Dermis microvascular lymphatic vessel endothelial cell (primary cell): ENCODE measurements at regions not wholly inside any gene's neighbourhood (a gene's known extent, or its start where the extent isn't known, plus 50 kb on each side); places are given as distances from the start of the nearest gene placed in this dataset.

Experiments
- DNase-seq, 2 donors: peaks; one replicate each; pipeline versions ENCODE4 v3.0.0 to v3.0.0-alpha.2; 2010; ENCODE audit warnings: low read depth in 2 of 2

GRCh38 chr2:104523921-104524320, 330.0 kb upstream of the POU3F3 start:
- DNase-seq, result no peak

GRCh38 chr2:104528101-104528500, 325.8 kb upstream of the POU3F3 start:
- no peak for DNase-seq

DNA sequence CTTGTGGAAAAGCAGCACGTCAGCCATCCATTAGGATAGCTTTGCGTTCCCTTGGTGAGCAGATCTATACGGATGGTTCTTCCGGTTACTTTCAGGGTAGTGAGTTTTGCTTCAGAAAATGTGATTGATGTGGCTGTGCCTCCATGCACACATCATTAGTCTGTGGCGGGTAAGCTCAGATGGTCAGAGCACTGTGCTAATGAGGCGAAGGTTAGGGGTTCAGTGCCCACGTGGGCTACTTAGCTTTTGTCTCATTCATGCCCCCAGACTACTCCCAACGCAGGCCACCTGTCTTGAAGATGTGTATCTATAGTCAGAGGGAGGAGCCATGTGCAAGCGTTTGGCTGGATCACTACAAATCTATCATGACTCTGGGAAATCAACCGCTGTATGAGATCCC, 322.8 kb upstream of the POU3F3 start:
- DNase-seq, result no peak

DNA sequence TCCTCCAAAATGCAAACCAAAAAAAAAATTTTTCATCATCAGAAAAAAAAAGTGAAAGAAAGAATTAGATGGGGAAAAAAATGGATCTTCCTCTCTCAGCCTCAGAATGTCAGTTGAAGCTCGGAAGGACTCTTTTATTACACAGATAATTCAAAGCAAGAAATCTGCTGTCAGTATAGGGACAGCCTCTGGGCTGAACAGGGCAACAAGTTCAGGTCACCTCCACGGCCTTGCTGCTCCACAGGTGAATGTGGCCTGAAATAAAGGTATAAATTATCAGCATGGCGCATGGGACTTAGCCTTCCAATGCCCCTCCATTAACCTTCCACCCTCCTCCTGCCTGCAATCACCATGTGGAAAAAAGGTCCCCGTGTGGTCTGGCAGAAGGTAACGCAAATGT, 316.8 kb upstream of the POU3F3 start:
- DNase-seq, result no peak

DNA sequence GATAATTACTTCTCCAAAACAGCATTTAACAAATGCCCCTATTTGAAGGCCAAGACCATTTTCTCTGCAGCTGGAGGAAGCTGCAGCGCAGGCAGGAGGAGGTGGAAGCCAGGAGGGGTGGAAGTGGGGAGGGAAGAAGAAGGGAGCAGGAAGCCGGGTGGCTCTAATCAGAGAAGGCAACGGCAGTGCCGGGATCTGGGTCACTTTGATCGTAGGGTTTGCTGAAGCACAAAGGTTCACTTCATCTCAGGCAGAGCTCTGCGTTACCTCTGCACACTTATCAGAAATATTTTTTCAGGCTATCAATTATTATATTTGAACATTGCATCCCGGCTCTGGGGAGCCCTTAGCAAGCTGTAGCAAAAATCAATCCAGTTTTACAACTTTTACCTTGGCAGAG, 315.8 kb upstream of the POU3F3 start:
- DNase-seq, result no peak

- DNase-seq, result no peak
These were observed 314.3 kb upstream of the POU3F3 start for GRCh38 chr2:104539649-104540048.

DNA sequence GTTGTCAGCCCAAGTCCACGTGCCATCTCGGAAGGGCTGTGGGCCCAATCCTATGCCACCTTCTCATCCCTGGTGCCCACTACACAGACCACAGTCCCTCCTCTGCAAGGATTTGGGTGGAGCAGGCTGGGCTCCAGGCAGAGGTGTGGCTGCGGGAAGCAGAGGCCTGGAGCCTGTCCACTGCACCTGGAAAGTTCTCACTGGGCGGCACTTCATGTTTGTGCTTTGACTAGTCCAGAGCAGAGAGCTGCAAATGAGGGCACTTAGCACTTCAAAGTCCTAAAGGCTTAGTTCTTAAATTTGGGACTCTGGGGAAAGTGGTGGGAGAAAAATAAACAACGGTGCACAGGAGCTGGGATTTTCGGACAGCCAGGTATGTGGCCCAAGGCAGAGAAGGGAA, 308.9 kb upstream of the POU3F3 start:
- no peak for DNase-seq

DNA sequence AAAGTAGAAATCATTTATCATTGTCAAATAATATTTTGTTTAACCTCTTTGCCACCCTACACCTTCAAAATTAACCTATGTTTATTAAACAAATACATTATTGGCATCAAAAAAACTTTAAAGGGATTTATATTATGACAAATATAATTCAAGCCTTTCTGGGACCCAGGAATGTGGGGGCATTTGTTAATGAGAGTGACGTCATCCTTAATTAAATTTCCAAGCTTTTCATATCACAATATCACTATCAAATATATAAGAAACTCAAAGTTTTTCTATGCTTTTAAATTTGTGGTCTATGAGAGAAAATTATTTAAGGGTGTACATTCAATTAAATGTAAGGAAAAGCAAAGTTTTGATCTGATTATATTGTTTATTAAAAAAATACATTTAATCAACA, 307.4 kb upstream of the POU3F3 start:
- DNase-seq, result no peak

GRCh38 chr2:104547221-104547620, 306.7 kb upstream of the POU3F3 start:
- DNase-seq, result no peak

DNA sequence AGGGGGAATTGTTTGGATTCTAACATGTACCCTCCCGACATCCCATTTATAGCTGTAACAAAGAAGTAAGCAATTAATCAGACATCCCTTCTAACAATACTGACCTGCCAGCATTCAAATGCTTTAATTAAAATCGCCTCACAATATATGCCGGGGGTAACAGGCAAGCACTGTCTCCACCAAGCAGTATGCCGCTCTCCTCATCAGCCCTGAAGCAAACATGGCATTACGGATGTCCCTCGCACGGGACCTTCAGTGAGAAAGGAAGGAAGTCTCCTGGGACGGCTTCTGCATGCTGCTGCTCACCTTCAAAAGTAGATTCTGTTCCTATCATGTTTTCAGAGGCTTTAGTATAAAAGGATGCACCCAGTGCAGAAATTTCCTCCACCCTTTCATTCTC, 292.7 kb upstream of the POU3F3 start:
- DNase-seq, result no peak

DNA sequence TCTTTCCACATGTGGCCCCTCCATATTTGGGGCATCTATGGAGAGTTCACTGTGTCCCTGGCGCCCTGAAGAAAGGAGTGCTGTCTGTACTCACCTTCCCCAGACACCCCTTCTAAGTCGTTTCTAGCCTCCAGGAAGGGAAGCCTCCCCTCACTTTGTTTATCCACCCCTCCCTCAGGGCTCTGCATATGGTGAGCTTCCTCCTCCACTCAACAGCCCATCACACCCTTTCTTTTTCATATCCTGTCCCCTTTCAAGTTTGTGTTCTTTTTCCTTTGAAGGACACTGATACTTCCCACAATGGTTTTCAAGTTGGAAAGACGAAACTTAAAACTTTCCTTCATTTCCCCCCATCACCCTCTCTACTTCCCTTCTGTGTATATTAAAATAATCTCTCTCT, 291.4 kb upstream of the POU3F3 start:
- no peak for DNase-seq

GRCh38 chr2:104563398-104563996, 290.4 kb upstream of the POU3F3 start:
- DNase-seq, result no peak

DNA sequence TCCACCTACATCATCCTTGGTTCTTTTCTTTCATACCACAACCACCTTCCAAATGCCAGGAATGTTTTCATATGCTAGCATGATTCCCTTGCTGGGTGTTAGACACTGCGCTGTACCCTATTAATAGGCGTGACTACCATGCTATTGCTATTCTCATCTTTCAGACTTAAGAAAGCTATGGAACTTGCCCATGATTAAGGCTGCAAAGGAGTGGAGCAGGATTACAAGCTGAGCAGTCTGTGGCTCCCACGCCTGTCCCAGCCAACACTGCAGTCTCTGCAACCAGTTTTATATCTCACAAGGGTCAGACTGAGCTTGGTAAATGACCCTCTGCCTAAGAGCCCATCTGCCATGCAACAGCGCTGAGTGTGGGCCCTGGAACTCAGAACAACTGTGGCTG, 285.7 kb upstream of the POU3F3 start:
- no peak for DNase-seq

GRCh38 chr2:104570259-104570658, 283.7 kb upstream of the POU3F3 start:
- DNase-seq, result no peak

DNA sequence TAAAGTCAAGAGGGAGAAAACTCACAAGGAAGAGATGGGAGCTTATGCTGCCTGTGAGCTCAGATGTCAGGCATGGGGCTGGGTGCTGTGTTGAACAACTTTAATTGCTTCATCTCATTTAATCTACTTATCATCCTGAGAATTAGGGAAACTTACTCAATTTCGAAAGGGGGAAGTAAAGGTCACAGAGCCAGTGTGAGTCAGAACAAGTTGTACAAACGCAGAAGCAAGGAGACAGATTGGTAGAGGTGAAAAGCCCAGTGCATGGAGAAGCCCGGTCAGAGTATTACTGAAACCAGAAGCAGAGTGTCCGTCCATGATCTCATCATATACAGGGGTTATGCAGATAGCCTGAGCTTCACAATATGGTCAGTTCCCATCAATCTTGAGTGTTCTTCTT, 281.1 kb upstream of the POU3F3 start:
- no peak for DNase-seq

DNA sequence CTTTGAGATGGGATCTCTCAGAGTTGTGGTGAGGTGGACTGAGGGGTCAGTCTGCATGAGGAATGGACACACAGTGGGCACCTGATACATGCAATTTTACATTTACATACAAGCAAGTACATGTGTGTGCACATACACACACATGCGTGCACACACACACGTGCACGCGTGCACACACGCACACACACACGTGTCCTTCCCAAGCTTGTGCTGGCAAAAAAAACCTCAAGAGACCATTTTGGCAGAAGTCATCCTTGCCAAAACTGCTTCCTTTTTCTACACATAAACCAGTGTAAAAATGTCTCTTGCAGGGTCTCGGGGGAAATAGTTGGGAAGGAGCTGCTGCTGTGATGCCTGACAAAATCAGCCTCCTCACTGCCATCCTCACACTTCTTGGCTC, 279.5 kb upstream of the POU3F3 start:
- DNase-seq, result no peak

DNA sequence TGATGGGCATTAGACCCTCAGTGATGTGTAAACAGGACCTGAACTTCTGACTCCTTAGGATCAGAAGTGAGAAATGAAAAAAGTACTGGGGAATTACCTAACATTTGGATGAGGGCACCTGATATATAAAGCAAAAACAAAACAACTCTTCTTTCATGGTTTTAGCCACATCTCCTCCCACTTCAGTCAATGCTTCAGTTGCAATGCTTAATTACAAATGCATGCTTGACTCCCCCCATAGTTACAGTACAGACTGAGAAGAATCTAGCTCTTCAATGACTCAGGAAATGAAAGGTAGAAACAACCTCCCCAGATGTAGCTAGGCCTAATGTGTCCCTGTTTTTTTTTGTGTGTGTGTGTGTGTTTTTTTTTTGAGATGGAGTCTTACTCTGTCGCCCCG, 276.8 kb upstream of the POU3F3 start:
- DNase-seq, result no peak

DNA sequence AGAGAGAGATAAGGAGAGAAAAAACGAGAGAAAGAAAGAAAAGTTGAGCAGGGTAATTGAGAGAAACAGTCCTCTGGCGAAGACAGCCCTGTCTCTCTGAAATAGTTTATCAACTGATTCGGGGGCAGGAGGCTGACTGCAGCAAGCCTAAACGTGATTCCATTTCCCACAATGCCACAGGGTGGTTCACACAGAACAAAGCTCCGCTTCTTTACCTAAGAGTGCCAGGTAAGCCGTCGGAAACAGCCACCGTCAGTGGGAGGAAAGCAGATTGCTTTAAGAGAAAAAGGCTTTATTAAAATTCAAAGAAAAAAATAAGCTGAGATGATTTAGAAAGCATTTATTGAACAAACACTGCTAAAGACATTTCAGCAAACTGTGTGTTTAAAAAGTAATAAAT, 271.4 kb upstream of the POU3F3 start:
- DNase-seq, result no peak

- DNase-seq, result no peak
These were observed 270.1 kb upstream of the POU3F3 start for GRCh38 chr2:104583811-104584210.

- no peak for DNase-seq
These were observed 269.5 kb upstream of the POU3F3 start for GRCh38 chr2:104584393-104584792.

DNA sequence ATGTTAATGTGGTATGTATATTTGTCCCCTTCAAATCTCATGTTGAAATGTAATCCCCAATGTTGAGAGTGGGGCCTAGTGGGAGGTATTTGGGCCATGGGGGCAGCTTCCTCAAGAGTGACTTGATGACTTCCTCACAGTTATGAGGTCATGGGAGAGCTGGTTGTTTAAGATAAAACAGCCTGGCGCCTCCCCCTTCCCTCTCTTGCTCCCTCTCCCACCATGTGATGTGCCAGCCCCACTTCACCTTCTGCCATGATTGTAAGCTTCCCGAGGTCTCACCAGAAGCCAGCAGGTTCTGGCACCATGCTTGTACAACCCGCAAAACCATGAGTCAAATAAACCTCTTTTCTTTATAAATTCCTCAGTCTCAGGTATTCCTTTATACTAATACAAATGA, 258.3 kb upstream of the POU3F3 start:
- DNase-seq, result no peak

DNA sequence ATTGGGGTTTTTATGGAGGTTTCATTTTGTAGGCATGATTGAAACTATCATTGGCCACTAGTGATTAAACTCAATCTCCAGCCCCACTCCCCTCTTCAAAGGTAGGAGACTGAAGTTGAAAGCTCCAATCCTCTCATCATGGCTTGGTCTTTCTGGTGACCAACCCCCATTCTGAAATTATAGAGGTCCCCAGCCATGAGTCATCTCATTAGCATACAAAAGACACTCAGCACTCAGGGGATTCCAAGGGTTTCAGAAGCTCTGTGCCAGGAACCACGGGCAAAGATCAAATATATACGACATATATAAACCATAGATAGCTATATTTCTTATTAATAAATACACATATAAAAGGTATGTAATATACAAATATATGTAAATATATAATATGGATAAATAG, 256.0 kb upstream of the POU3F3 start:
- DNase-seq, result no peak

- DNase-seq, result no peak
These were observed 255.3 kb upstream of the POU3F3 start for GRCh38 chr2:104598636-104599035.

GRCh38 chr2:104599787-104600510, 254.0 kb upstream of the POU3F3 start:
- no peak for DNase-seq
